Activated CD4-positive, alpha-beta T cell treated with anti-CD3 and anti-CD28 coated beads for 48 hours (primary cell): ENCODE measurements at regions not wholly inside any gene's neighbourhood (a gene's known extent, or its start where the extent isn't known, plus 50 kb on each side); places are given as distances from the start of the nearest gene placed in this dataset.
"Not testable (repeated sequence)": the region's sequence is repeated elsewhere in the genome, so short reads cannot be mapped to it uniquely, and the experiment has no call there.

ENCODE experiments used
- DNase-seq: peaks from one replicate; pipeline ENCODE4 v3.0.0-alpha.2; 2020

DNA sequence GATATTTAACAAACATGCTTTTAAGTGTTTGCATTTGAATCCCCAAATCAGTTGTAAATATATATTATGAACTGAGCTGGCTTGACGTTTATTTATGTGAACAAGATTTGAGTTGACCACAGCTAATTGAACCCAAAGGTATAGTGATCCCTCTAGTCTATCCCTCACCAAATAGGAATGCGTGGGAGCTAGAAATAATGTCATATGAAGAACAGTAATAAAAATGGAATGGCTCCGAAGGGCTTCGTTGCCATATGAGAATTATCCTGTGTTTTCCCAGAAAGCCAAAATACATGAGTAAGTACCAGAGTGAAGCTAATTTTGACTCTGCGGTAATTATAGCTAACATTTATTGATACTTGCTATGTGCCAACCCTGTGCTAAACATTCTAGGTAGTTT, 142.7 kb downstream of the ADCYAP1 start:
- DNase-seq = no peak

DNA sequence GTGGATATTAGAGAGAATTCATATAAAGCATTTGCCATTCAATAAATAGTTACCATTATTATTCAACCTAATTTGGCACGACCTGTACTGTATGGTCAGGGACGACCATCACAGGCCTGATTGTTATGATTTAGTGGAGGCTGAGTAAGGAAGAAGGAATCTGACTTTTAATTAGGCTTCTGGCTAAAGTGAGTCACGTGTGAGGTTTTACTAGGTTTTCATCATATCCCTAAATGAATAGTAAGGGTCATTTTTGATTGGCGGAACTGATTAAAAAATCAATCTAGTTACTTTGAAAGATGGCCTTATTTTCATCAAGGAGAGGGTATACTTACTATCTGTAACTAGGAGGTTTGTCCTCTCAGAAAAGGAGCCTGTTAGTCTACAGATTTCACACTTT, 143.4 kb downstream of the ADCYAP1 start:
- no peak for DNase-seq

DNA sequence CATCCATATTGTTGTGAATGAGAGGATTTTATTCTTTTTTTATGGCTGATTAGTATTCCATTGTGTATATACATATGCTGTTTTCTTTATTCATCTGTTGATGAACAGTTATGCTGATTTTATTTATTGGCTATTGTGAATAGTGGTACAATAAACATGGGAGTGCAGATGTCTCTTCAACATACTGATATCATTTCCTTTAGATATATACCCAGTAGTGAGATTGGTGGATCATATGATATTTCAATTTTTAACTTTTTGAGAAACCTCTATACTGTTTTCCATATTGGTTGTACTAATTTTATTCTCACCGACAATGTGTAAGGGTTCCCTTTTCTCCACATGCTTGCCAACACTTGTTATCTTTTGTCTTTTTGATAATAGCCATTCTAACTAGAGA, 144.5 kb downstream of the ADCYAP1 start:
- no peak for DNase-seq

DNA sequence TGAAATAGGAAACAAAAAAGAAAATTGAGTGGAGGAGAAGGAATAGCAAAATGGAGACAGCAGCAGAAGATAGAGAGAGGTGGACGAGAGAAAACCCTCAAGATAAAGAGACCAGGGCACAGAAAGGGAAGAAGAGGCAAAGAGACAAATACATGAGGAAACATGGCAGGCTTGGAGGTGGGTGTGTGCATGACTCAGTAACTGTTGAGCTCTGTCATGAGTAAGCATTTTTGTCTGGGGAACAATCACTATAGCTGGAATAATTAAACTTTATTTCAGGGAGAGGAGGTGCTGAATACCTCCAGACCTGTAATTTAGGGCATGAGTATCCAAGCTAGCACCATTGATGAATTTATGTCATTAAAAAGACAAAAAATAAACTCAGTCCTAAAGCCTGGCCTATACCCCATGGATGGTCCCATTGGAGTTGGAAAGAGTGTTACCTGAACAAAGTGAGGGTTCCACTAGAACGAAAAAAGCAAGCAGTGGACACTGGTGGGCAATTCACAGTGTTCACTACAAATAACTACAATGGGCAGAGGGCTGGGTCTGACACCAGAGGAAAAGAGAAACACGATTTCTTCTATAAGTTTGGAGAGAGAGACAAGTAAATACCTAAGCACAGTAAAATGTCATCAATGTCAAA, 145.5 kb downstream of the ADCYAP1 start:
- no peak for DNase-seq

DNA sequence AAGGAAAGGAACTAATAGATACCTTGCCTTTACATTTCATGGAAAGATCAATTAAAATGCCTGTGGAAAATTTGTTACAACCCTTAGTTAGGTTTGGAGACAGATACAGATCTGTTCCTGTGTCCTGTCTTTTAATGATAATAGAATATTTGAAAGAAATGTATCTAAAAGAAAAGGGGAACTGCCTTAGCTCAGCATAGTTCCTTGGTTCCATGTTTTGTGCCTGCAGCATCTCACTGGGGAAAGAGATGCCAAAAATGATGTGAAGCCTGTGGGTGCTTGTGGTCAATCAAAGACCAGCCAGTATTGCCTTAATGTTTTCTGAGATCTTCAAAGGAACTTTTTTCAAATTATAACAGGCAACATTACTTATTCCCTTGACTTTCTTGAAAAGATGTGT, 147.6 kb downstream of the ADCYAP1 start:
- DNase-seq = no peak

DNA sequence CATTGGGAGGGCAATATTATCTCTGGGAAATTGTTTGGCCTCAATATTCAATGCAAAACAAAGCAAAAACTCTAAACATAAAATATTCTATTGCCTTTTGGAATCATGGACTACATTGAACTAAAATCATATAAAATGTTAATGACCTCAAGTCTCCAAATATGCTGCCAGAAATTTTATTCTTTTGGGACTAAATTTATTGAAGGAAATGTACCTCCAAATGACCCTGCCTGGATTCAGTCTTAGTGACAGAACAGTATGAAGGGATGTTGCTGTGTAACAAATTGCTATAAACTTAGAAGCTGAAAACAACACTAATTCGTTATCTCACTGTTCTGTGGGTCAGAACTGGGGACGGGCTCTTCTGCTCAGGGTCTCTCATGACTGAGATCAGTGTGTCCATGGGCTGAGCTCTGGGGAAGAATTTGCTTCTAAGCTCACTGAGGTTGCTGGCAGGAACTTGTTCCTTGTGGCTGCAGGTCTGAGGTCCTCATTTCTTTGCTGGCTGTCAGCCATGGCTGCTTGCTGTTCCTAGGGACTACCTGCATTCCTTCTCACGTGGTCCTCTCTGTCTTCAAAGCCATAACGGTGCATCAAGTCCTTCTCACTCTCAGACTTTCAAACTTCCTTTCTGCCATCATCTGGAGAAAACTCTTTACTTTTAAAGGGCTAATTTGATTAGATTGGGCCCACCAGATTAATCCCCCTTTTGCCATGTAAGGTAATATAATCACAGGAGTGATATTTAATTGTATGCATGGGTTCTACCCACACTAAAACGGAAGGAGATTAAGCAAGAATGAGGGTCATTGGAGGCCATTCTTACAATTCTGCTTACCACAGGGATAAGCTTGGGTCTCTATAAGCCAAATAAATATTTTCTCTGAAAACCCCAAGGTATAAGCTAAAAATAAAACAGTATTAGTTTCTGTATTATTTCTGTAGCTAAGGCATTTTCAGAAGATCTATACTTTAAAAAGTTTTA, 149.0 kb downstream of the ADCYAP1 start:
- DNase-seq = no peak

DNA sequence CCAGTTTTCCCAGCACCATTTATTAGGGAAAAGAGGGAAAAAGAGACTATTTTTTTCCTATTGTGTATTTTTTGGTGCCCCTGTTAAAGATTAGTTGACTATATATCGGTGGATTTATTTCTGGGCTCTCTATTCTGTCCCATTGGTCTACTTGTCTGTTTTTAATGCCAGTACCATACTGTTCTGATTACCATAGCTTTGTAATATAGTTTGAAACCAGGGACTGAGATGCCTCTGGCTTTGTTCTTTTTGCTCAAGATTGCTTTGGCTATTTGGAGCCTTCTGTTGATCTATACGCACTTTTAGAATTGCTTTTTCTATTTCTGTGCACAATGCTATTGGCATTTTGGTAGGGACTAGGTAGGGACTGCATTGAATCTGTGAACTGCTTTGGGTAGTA, 151.7 kb downstream of the ADCYAP1 start:
- DNase-seq = no peak

DNA sequence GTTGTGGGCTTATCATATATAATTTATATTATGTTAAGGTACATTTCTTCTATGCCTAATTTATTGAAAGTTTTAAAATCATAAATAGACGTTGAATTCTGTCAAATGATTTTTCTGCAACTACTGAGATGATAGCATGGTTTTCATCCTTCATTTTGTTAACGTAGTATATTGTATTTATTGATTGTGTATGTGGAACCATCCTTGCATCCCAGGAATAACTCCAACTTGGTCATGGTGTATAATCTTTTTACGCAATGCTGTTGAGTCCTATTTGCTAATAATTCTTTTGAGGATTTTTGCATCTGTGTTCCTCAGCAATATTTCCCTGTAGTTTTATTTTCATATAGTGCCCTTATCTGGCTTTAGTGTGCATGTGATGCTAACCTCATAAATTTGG, 152.7 kb downstream of the ADCYAP1 start:
- DNase-seq = no peak

DNA sequence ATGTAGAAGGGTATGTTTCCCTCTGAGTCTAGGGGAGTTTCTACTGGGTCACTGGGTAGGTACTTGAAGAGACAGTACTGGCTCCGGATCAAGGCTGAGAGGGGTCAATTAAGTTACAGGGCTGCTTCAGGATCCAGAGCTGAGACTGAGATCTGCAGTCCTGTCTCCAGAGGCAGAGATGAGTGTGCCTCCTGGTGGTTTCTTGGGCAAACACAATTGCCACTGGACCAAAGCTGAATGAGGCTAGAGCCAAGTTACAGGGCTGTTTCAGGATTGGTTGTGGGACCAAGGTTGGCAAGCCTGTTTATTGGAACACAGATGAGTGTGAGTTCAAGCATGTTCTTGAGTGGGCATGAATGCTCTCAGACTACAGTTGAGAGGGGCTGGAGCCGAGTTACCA, 157.9 kb downstream of the ADCYAP1 start:
- no peak for DNase-seq

DNA sequence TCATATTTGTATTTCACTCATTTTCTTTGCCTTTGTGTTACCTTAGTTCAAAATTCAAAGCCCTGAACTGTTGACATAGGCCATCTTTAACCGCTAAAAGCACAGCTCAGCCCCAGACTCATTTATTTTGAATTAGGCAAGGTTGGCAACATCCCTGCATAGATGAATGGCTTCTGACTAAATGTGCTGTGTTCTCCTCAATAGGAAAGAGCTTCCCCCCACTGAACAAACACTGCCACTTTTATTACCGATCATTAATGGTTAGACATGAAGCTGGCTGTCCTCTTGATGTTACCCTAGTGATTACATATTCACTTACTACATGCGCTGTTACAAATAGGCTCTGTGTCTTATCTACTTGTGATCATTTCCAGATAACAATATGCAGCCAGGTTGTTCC, 170.7 kb downstream of the ADCYAP1 start:
- no peak for DNase-seq

DNA sequence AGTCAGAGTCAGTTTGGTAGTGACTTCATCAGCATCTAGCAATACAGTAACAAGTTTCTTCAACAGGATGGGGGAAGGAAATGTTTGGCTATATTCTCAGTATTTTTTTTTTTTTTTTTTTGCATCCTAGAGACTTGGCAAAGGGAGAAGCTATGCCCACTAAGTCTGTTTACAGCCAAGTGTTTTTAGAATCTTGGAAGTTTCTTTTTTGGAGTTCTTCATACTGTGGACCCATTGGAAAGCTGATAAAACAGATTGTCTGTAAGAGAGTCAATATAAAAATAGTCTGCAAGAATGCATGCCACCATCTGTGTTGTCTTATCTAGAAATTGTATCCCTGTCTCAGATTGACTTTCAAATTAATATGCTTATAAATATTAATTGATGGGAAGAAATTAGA, 171.2 kb downstream of the ADCYAP1 start:
- no peak for DNase-seq

DNA sequence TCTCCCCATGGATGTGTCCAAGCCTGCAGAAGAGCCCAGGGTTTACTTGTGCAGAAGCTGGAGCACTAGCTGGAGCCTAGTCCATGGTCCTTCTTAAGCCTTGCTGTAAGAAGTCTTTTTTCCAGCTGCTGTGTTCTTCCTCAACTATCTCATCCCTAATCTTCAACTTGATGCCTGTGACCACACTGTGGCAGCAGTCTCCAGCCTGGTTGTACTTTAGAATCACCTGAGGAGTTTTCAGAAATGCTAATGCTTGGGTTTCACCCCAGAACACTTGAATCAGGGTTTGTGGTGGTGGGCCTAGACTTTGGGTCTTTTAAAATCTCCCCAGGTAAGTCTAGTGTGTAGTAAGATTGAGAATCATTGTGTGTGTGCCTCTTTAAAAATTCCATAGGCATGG, 173.6 kb downstream of the ADCYAP1 start:
- DNase-seq = no peak

DNA sequence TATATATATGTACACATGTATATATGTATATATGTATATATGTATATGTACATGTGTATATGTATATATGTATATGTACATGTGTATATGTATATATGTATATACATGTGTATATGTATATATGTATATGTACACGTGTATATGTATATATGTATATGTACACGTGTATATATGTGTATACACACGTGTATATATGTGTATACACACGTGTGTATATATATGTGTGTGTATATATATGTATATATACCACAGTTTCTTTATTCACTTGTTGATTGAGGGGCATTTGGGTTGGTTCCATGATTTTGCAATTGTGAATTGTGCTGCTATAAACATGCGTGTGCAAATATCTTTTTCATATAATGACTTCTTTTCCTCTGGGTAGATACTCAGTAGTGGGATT, 179.0 kb downstream of the ADCYAP1 start:
- DNase-seq = not testable (repeated sequence)

DNA sequence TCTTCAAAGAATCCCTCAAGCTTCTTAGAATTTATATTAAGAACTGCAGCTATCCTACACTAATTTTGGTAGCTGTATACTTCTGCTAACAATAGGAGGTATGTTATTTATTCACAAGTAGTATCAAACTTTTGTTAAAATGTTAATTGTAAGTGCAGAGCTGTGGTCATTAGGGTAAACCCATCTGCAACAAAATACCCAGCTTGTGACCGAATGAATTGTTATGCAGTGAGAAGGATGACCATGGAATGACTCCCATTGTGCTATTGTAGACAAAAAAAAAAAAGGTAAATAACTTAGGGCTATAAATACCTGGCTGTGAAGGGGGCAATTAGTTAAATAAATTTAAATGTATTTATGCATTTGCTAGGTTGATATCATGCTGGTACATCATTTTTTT, 186.1 kb downstream of the ADCYAP1 start:
- DNase-seq = no peak

DNA sequence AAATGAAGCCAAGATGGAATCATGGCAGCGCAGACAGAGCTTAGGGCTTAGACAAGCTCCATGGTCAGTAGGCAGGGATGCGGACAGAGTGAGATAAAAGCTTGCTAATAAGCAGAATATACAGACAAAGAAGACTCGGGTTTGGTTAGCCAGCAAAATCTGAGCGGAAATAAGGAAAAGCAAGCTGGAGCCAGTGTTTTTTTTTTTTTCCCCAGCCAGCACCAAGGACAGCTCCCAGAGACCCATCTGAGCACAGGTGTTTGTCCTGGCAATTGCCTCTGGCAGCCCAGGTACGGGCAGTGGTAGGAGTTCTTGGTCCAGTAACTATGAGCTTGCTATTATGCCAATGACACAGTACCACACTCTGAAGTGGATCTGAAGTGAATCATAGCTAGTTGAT, 187.6 kb downstream of the ADCYAP1 start:
- no peak for DNase-seq

DNA sequence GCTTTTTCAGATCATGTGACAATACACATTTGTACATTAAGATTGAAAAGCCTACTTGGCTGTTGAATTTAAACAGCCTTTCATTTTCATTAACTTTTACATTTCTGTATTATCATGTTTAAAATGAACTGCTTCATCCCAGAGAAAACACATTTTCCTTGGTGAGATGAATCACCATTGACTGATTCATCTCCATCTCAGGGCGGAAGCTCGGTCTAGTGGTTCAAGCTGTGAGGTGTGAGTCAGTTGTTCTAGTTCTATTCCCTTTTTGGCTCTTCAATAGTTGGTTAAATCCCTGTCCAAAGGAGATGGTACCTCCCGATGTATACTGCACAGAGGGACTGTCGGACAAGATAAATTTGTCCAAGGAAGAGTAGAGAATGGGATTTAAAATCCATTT, 189.7 kb downstream of the ADCYAP1 start:
- DNase-seq = no peak

DNA sequence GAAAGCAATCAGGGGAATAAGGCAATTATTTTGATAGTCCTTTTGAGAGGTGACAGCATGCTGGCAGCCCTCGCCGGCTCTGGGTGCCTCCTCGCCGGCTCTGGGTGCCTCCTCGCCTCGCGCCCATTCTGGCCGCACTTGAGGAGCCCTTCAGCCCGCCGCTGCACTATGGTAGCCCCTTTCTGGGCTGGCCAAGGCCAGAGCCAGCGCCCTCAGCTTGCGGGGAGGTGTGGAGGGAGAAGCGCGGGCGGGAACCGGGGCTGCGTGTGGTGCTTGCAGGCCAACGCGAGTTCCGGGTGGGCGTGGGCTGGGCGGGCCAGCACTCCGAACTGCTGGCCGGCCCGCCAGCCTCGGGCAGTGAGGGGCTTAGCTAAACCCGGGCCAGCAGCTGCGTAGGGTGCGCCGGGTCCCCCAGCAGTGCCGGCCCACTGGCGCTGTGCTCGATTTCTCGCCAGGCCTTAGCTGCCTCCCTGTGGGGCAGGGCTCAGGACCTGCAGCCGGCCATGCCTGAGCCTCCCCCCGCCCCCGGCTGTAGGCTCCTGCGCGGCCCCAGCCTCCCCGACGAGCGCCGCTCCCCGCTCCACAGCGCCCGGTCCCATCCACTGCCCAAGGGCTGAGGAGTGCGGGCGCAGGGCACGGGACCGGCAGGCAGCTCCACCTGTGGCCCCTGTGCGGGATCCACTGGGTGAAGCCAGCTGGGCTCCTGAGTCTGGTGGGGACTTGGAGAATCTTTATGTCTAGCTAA, 193.5 kb downstream of the ADCYAP1 start:
- DNase-seq = not testable (repeated sequence)

DNA sequence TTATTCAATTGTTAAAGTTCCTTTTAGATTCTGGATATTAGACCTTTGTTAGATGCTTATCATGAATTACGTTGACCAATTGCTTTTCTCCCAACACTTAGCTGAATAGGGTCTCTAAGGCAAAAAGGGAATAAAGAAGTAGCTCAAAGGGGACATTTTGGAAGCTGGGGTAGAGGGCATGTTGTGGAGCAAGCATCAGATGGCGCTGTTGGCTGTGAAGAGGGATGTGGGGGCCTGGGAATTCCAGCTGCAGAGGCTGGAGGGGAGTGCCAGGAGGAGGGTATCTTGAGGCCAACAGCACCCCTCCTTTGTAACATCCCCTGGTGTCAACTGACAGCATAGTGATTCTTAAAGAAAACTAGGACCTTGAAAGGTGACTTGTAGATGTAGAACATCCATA, 198.2 kb downstream of the ADCYAP1 start:
- DNase-seq = no peak

DNA sequence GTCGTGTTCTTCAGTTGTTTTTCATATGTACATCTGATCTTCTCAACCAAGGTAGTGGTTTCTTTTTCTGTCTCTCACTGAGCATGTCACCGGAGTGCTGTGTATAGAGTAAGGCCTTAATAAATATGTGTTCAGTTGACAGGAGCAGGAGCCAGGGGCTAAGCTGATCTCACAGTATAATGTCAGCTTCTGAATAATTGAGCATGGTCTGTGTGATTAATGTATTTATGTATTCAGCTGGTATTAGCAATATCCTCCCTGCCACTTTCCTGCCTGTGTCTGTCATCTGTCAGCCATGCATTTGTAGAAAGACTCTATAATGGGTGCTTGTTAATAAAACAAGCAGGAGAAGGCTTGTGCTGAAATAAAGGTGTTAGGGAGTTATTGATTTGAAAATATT, 198.9 kb downstream of the ADCYAP1 start:
- no peak for DNase-seq

DNA sequence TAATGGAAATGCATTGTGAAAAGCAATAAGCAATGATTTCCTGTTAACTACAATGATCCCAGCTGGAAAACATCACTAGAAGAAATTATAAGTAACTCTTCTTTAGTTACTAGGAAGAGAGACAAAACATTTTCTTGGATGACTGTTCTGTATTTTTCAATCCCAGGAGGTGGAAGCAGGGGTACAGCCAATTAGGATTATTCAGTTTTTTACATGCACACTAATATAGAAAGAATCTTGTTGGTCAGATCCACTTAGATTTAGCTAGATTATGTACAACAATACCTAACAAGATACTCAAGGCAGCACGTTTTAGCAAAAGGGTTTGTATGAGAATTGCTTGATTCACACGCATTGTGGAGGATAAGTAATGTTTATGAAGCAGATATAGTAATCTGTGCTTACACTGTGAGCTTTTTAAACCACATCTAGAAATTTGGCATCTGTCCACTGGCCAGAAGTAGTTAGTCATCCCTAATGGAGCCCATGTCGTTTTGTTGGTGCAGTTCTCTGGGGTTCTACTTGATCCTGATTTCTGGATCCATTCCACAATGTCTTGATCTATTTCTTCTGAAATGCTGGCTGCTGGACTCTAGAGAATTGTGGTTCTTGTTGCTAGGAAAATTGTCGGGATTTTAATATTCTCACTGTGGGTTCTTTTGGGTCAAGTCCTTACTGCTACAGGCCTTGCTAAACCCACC, 199.7 kb downstream of the ADCYAP1 start:
- DNase-seq = no peak

DNA sequence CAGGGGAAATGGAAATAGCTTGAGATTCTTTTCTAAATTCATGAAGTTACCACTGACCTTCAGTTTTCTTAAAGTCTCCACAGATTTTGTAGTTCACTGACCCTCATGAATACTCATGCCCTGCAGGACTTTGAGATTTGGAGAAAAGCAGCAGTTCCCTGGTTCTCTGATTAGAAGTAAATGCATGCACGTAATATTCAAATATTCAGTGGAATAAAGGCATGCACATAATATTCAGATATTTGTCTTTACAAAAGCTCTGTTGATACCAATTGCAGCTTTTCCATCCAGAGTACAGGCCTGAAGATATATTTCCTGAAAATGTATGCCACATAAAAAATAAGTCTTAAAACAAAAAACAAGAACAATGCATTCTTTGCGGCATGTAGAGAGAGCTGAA, 219.8 kb downstream of the ADCYAP1 start:
- no peak for DNase-seq

DNA sequence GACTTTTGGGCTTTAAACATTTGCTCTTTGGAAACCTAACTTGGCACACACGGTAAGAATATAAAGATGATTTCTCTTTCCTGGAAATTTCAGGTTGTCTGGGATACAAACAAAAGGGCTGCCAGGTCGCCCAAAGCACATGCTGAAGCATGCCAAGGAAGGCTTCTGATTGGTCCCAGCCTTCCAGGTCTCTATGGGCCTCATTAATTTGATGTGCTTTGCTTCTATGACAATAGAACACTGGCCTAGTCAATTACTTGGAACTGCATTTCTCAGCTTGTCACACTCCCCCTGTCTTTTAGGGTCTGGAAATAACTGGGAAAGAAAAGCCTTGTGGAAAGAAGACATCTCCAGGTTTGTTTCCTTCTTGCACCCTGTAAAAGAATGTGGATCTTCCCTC, 228.9 kb downstream of the ADCYAP1 start:
- DNase-seq = no peak

DNA sequence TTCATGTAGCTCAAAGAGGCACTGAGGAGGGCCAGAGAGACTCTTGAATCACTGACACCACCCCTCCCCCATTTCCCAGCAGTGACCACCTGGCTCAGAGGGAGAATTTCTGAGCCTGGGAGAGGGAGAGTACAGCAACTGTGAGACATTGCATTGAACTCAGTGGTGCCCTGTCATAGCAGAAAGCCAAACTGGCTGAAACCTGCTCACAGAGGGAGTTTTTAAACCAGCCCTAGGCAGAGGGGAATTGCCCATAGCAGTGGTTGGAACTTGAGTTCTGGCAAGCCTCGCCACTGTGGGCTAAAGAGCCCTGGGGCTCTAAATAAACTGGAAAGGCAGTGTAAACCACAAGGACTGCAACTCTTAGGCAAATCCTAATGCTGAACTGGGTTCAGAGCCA, 243.1 kb downstream of the ADCYAP1 start:
- DNase-seq = no peak
